Lung microvascular endothelial cell (primary cell): ENCODE measurements at regions not wholly inside any gene's neighbourhood (a gene's known extent, or its start where the extent isn't known, plus 50 kb on each side); places are given as distances from the start of the nearest gene placed in this dataset.
A peak's percentile ranks its signal among the peaks of the same experiment; 100 is the strongest.

Experiments used
- DNase-seq, 2 donors: peaks; one replicate each; pipeline versions ENCODE4 v3.0.0 to v3.0.0-alpha.2; 2010; ENCODE audit warnings: low read depth in 2 of 2

DNA sequence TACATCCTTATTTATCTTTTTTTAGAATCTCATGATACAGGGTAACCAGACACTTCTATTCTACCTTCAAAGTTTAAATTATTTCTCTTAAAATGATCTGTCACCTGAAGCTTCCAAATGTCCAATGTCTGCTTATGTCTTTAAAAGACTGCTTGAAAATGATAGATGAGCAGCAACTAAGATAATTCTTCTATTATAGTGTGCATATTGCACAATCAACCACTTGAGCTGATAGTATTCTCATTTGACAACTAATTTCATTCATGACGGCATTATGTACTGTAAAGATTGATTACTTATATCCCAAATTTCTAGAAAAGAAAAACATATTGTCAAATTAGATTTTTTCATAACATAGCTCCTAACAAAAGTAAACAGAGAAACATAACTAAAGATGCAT is 1478.2 kb upstream of the MIR17HG start:
- no peak for DNase-seq

DNA sequence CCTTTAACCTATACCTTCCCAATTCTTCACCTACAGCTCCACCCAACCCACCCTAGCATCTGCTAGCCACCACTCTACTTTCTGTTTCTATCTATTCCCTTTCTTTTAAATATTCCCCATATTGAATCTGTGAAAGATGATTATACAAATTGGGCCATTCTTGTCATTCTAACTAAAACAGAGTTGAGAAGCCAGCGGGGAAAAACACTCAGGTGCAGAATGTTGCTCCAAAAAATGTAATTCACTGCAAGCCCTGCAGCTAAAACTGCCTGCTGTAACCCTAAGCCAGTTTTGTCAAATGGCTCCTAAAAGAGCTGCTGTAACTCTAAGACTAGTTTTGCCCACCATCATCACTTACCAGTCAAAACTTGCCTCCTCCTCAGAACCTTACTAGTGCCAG is 1468.6 kb upstream of the MIR17HG start:
- DNase-seq, result no peak

DNA sequence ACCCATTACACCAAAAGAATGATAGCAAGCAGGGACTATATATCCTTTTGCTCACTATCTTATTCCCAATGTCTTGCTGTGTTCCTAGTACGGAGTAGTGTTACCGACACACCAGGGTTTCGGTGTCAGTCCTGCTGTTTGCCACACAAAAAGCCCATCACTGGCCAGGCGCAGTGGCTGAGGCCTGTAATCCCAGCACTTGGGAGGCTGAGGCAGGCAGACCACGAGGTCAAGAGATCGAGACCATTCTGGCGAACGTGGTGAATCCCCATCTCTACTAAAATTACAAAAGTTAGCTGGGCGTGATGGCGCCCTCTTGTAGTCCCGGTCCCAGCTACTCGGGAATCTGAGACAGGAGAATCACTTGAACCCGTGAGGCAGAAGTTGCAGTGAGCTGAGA is 1467.3 kb upstream of the MIR17HG start:
- DNase-seq, result no peak

GRCh38 chr13:89883893-89884448 is 1463.5 kb upstream of the MIR17HG start:
- DNase-seq, result peak in 1 of 2 donors; percentile 5

DNA sequence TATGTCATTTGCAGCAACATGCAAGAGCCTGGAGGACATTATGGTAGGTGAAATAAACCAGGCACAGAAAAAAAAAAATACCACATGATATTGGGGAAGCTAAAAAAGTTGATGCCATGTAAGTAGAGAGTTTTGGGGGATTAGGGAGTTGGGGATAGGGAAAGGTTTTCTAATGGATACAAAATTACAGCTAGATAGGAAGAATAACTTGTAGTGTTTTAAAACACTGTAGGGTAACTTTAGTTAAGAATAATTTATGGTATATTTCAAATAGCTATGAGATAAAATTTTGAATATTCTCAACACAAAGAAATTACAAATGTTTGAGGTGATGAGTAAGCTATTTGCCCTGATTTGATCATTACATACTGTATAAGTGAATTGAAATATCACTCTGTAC is 1456.7 kb upstream of the MIR17HG start:
- DNase-seq, result no peak

- DNase-seq, result peak; percentile 6 to 93
Observed at GRCh38 chr13:89891416-89891815, 1456.1 kb upstream of the MIR17HG start.

DNA sequence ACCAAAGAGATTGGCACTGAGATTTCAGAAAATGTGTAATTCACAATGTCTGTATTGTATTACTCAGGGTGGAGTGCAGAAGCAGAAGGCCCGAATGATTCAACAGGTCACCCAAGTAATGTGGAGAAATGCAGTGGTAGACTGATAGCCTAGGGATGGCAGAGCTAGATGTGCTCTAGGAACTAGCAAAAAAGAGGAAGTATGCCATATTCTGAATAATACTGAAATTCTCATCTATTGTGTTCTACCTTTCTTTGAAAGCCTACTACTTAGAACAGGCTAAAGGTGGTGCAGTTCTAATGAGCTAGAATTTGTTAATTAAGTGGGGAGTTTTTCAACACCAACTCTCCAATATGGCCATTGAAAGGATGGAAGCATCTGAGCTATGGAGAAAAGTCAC is 1449.8 kb upstream of the MIR17HG start:
- no peak for DNase-seq

- peak in 1 of 2 donors; percentile 27 for DNase-seq
Observed at GRCh38 chr13:89899302-89900103, 1448.0 kb upstream of the MIR17HG start.

DNA sequence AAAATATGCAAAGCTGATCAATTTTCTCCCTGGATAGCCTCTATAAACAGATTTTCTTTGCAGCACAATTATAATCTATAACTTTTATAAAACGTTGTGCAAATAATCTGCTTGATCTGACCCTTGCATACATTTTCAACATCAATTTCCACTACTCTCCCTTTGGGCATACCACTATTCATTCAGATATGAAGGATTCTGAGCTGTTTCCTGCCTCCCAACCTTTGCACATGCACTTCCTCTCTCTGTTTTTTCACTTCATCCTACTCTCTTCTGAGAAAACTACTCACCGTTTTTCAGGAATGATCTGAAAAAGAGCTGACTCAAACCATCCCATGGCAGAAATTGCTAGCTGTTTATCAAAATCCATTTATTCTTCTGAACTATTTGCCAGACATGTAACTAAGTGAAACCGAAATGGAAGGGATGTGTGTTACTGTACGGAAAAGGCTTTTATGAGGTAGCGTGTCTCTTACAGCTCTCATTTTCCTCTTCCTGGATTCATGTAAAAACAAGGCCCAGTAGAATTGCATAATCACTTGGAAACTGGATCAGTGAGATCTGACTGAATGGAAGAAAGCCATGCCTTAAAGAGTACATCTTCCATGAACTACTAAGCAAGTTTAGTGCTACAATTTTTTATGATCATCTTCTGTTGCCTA is 1447.3 kb upstream of the MIR17HG start:
- DNase-seq, result peak in 1 of 2 donors; percentile 91

DNA sequence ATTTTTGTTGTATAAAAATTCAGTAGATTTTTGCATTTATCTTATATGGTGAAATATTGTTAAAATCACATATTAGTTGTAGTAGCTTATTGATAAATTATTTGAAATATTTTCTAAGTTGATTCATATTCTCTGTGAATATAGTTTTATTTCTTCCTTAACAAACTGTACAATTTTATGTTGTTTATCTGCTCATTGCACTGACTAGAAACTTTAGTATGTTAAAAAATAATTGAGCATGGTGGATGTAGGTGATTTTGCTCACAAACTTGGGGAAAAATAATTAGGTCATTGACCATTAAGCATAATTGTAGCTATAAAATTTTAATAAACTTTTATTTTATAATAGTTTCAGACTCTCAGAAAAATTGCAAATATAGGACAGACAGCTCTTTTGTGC is 1445.3 kb upstream of the MIR17HG start:
- no peak for DNase-seq

- DNase-seq, result no peak
Observed at GRCh38 chr13:89903115-89903514, 1444.4 kb upstream of the MIR17HG start.

DNA sequence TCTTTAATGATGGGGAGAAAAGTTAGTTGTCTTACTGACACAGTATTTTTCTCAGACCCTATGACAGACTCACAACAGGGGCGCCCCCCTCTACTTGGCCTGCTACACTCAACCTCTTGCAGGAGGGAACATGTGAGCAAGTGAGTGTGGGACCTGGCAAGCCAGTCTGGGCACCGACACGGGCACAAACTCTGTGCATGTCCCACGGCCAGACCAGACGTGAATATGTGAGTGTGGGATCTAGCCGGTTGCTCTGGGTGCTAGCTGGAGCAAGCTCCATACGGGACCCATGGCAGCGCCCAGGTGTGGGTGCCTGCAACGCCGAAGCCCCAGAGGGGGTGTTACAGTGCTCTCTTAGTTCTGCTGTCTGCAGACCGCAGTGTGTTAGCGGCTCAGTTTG is 1437.3 kb upstream of the MIR17HG start:
- no peak for DNase-seq

DNA sequence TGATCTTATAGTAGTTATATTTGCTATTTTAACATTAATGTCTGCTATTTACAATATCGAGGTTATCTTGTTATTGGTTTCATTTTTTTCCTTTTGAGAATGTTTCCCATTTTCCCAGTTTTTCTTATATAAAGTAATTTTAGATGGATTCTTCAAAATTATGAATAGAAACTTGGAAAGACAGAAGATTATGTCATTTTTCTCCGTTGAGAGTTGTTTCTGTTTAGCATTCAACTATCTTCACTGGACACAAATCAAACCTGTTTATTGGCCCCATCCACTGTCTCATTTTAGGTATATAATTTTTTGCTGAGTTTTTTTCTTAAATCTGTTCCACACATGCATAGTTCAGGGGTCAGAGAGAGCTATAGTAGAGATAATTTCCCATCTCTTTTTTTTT is 1430.9 kb upstream of the MIR17HG start:
- no peak for DNase-seq

DNA sequence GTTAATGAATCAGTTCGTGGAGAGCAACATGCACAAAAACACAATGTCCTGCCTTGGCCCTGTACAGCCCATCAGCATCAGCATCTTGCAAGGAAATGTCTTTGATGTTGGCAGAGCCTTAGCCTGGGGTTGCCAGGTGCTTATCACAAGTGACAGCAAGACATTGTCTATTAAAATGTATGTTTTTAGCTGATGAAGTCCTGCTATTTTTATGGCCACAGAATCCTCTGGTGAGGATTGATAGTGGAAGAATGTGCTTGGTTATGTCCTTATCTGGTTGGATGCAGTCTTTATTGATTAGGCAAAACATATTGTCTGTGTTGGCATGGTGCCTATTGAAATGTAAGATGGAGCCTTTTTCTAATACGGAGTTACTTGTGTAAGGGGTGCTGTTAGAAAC is 1427.0 kb upstream of the MIR17HG start:
- no peak for DNase-seq

DNA sequence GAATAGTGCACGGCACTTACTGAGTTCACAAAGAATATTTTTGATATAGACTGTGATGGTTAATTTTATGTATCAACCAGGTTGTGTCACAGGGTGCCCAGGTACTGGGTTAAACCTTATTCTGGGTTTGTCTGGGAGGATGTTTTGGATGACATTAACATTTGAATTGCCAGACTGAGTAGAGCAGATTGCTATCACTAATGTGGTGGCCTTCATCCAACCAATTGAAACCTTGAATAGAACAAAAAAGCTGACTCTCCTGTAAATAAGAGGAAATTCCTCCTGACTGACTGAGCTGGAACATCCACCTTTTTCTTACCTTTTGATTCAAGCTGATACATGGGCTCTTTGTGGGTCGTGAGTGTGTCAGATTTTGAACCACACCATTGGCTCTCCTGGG is 1424.4 kb upstream of the MIR17HG start:
- no peak for DNase-seq

DNA sequence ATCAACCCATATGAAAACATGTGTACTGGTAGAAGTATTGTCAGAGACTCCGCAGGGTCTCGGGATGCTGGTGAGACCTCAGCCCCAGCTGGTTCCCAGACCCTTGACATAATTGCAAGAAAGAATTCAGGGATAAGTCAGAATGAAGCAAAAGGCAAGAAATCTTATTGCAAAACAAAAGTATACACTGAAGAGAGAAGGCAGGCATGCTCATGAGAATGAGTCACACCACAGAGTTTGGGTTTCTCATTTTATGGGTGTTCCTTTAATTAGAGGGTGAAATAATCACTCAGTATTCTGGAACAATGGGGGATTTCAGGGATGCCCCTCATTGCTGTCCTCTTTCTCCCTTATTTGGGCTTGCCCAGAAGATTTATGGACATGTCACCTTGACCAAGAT is 1423.8 kb upstream of the MIR17HG start:
- DNase-seq, result no peak

DNA sequence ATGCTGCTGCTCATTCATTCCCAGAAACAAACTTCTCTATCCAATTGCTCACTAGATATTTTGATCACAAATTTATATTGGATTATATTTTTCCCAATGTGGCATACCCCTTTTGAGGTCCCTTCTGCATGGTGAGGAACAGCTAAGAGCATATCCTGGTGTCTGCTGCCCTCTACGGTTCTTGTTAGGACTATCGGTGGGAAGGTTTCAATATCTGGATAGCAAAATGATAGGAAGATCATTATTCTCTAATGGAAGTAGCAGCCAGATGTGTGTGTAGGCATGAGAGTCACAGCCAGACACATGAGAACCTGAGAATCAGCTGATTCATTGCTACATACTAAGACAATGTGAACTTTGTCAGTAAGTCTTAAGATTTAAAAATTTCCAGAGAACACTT is 1422.4 kb upstream of the MIR17HG start:
- peak; percentile 2 to 78 for DNase-seq

- no peak for DNase-seq
Observed at GRCh38 chr13:89930861-89931260, 1416.6 kb upstream of the MIR17HG start.

DNA sequence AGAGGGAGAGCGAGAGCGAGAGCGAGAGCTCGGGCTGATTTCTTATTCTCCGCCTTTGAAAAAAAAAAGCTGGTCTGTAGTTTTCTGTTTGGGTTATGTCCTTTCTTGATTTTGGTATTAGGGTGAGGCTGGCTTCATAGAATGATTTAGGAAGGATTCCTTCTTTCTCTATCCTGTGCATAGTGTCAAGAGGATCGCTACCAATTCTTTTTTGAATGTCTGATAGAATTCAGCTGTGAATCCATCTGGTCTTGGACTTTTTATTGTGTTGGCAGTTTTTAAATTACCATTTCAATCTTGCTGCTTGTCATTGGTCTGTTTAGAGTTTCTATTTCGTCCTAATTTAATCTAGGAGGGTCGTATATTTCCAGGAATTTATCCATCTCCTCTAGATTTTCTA is 1414.6 kb upstream of the MIR17HG start:
- no peak for DNase-seq

- DNase-seq, result no peak
Observed at GRCh38 chr13:89936256-89936655, 1411.2 kb upstream of the MIR17HG start.

GRCh38 chr13:89937420-89937819 is 1410.1 kb upstream of the MIR17HG start:
- DNase-seq, result no peak

- DNase-seq, result no peak
Observed at GRCh38 chr13:89940383-89940782, 1407.1 kb upstream of the MIR17HG start.

DNA sequence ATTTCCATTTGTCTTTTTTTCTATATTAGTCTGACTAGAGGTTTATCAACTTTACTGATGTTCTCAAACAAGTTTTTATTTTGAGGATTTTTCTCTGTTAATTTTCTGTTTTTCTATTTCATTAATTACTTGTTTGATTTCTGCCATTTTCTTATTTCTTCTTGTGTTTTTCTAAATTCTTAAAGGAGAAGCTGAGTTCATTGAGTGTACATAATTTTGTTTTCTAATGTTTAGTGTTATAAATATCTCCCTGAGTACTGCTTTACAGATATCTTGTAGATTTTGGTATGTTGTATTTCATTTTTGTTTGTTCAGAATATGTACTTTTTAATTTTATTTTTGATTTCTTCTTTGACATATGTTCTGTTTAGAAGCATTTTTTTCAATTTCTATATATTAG is 1404.3 kb upstream of the MIR17HG start:
- no peak for DNase-seq
